HepG2 (cell line): ENCODE measurements at regions not wholly inside any gene's neighbourhood (a gene's known extent, or its start where the extent isn't known, plus 50 kb on each side); places are given as distances from the start of the nearest gene placed in this dataset.

ENCODE experiments used
- ATAC-seq: fragments of 200-7000 bp; cut with Tn5 transposase; 3 replicates; pipeline ENCODE4 v1.9.1; 2020; ENCODE audit warnings: mild to moderate bottlenecking, moderate library complexity
- BruUV-seq: library from RNA; stranded (reverse); fragments of 400-500 nt; replicated peaks from 2 replicates; lab custom pipeline; 2021; lab: Mats Ljungman, UMichigan
- CTCF ChIA-PET: fragments of 300-600 bp; formaldehyde crosslinking; extraction: SDS; loops from one replicate; lab custom pipeline; 2021; ENCODE audit warnings: low total read pairs, inconsistent platforms, low intra/inter-chr PET ratio; lab: Yijun Ruan, JAX
- POLR2A ChIA-PET: fragments of 350-600 bp; sonication (Branson Sonifier 250); formaldehyde crosslinking; loops from one replicate; lab custom pipeline; 2020; ENCODE audit warnings: antibody characterized with exemption, inconsistent platforms; lab: Yijun Ruan, JAX
- DNase-seq: peaks from one replicate; pipeline ENCODE4 v3.0.0-alpha.2; 2015; ENCODE audit warnings: low spot score
- FAIRE-seq: peaks from 3 replicates; lab custom pipeline; 2011; peaks lifted over from hg19 to GRCh38; lab: Jason Lieb, UNC
- H2AFZ ChIP-seq: one replicate; pipeline ENCODE4 v1.6.1; 2011; ENCODE audit warnings: low read length, inconsistent platforms
- H3K27ac ChIP-seq: fragments of 300-600 bp; 3 replicates; pipeline ENCODE4 v1.8.0; 2011; ENCODE audit warnings: mixed run types, mild to moderate bottlenecking, mixed read lengths, low read length, inconsistent platforms; ENCODE audit not compliant: insufficient read depth; ENCODE audit errors: extremely low read length
- H3K27me3 ChIP-seq, 2 experiments: fragments of 200-600 bp in 1 of 2; 2 replicates in 1 of 2; 3 replicates in 1 of 2; pipeline versions ENCODE4 v1.6.0 to v1.8.0; 2011; ENCODE audit warnings: low read length in 2 of 2, mild to moderate bottlenecking in 2 of 2, moderate library complexity in 2 of 2, inconsistent platforms in 1 of 2; ENCODE audit not compliant: insufficient read depth in 2 of 2, control insufficient read depth in 1 of 2
- H3K36me3 ChIP-seq, 2 experiments: fragments of 200-600 bp in 1 of 2; replicated peaks in 1 of 2; 2 replicates in 1 of 2; 3 replicates in 1 of 2; pipeline versions ENCODE4 v1.5.1 to v1.8.0; 2011; ENCODE audit warnings: low read length in 2 of 2, inconsistent platforms in 1 of 2; ENCODE audit not compliant: insufficient read depth in 2 of 2, control insufficient read depth in 1 of 2
- H3K4me1 ChIP-seq: 2 replicates; pipeline ENCODE4 v1.5.1; 2012; ENCODE audit warnings: low read length, inconsistent platforms; ENCODE audit not compliant: insufficient read depth
- H3K4me2 ChIP-seq: 2 replicates; pipeline ENCODE4 v1.6.0; 2011; ENCODE audit warnings: low read depth, low read length, inconsistent platforms
- H3K4me3 ChIP-seq, 3 experiments: fragments of 200-600 bp in 1 of 3; sonication (generic), shearing (Covaris generic) in 1 of 3; replicated peaks in 1 of 3; 2 replicates each; pipeline ENCODE4 v1.5.1; 2011 to 2016; ENCODE audit warnings: low read length in 3 of 3, inconsistent platforms in 2 of 3, low read depth in 2 of 3, mild to moderate bottlenecking in 2 of 3, control low read depth in 1 of 3, mixed read lengths in 1 of 3; ENCODE audit not compliant: insufficient read depth in 1 of 3
- H3K79me2 ChIP-seq: one replicate; pipeline ENCODE4 v1.6.1; 2011; ENCODE audit warnings: low read length, inconsistent platforms; ENCODE audit not compliant: insufficient read depth
- H3K9ac ChIP-seq: 2 replicates; pipeline ENCODE4 v1.6.0; 2011; ENCODE audit warnings: mild to moderate bottlenecking, low read depth, low read length, inconsistent platforms; ENCODE audit not compliant: insufficient read depth
- H3K9me3 ChIP-seq: 2 replicates; pipeline ENCODE4 v1.5.1; 2012; ENCODE audit warnings: mild to moderate bottlenecking, low read length
- H4K20me1 ChIP-seq: 2 replicates; pipeline ENCODE4 v1.6.0; 2011; ENCODE audit warnings: inconsistent platforms, mild to moderate bottlenecking, low read length, moderate library complexity; ENCODE audit not compliant: insufficient read depth
- CREM ChIP-seq, 2 experiments: sonication (generic) in 1 of 2; formaldehyde crosslinking in 1 of 2; IDR thresholded peaks; 2 replicates each; pipeline versions ENCODE4 v1.4.0 to v1.6.1; 2016 to 2020; ENCODE audit warnings: antibody characterized with exemption in 1 of 2, mild to moderate bottlenecking in 1 of 2, missing genetic modification reagents in 1 of 2
- KDM3A ChIP-seq: IDR thresholded peaks from 2 replicates; pipeline ENCODE4 v1.6.1; 2018; ENCODE audit warnings: low read depth, missing compliant biosample characterization
- MYC ChIP-seq: sonication (generic); formaldehyde crosslinking; IDR thresholded peaks from 2 replicates; pipeline ENCODE4 v1.9.0; 2021; ENCODE audit warnings: missing genetic modification reagents, borderline replicate concordance
- NR2F2 ChIP-seq: IDR thresholded peaks from 2 replicates; pipeline ENCODE4 v1.6.1; 2012; ENCODE audit warnings: low read depth, inconsistent platforms, borderline replicate concordance
- RXRA ChIP-seq: sonication (generic); formaldehyde crosslinking; IDR thresholded peaks from 2 replicates; pipeline ENCODE4 v1.5.1; 2020; ENCODE audit warnings: missing genetic modification reagents
- SRSF4 ChIP-seq: fragments of 200-400 bp; formaldehyde crosslinking; IDR thresholded peaks from one replicate; pipeline ENCODE4 v1.6.1; 2018; ENCODE audit warnings: mild to moderate bottlenecking, low read depth, low read length, moderate library complexity; ENCODE audit not compliant: poor library complexity, severe bottlenecking
- ZFAT ChIP-seq: sonication (generic); formaldehyde crosslinking; conservative IDR thresholded peaks from 2 replicates; pipeline ENCODE4 v1.8.1; 2023; ENCODE audit warnings: missing genetic modification reagents, inconsistent platforms
- ZNF556 ChIP-seq: sonication (generic); formaldehyde crosslinking; IDR thresholded peaks from 2 replicates; pipeline ENCODE4 v1.4.0; 2020; ENCODE audit warnings: mild to moderate bottlenecking, missing genetic modification reagents, borderline replicate concordance
- ZNF615 ChIP-seq: sonication (generic); formaldehyde crosslinking; IDR thresholded peaks from 2 replicates; pipeline ENCODE4 v1.5.0; 2020; ENCODE audit warnings: mild to moderate bottlenecking, missing genetic modification reagents, borderline replicate concordance
- ZSCAN30 ChIP-seq: sonication (generic); formaldehyde crosslinking; IDR thresholded peaks from 2 replicates; pipeline ENCODE4 v1.5.0; 2020; ENCODE audit warnings: mild to moderate bottlenecking, missing genetic modification reagents
- WGBS: methylation state at CpG from one replicate; pipeline ENCODE4 v1.1.6; 2017; ENCODE audit warnings: low lambda C conversion rate; 5-methylcytosine and 5-hydroxymethylcytosine counted together
- in situ Hi-C: cut with HindIII; loops from 2 replicates; pipeline ENCODE4 v1.10.0; 2017; ENCODE audit warnings: low pct_unique_long_range_greater_than_20kb; ENCODE audit not compliant: extremely low pct_ligation_motif_present
- intact Hi-C: fragments of 100-400 bp; cut with micrococcal nuclease; formaldehyde crosslinking; loops from one replicate; pipeline ENCODE4 v1.10.0; 2022; ENCODE audit not compliant: unreplicated experiment
- TF ChIP-seq, protein P1 (sequence below): sonication (generic); IDR thresholded peaks from 2 replicates; pipeline ENCODE4 v1.6.1; 2016; ENCODE audit warnings: low read depth, borderline replicate concordance
- TF ChIP-seq, protein P2 (sequence below): sonication (generic); formaldehyde crosslinking; IDR thresholded peaks from 2 replicates; pipeline ENCODE4 v1.9.0; 2022; ENCODE audit warnings: low read depth, missing genetic modification reagents

DNA sequence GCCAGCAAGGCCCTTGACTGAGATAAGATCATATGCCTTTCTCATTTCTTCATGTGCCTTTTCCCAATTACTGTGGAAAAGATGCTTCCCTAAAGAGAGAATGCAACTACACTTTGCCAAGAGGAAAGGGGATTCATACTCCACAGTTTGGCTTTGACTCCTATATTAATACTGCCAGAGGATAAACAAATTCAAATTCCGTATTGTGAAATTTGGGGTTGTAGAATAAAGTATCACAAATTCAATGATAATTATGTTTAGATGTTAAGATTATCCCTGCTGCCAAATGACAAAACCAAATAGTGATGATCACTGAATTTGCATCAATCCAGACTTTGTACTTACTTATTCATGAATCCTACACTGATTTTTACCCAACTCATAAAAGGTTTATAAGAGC lies 88.5 kb upstream of the MNS1 start:
- in situ Hi-C loops = no loop called here
- H3K27me3 ChIP-seq = no peaks in the 10 kb centered on the region
- TF ChIP-seq ZNF556 (CRISPR knock-in tag) (no peak), SRSF4 (no peak), RXRA (CRISPR knock-in tag) (no peak), KDM3A (no peak), NR2F2 (no peak), ZSCAN30 (CRISPR knock-in tag) (no peak), ZNF615 (CRISPR knock-in tag) (no peak), ZFAT (CRISPR knock-in tag) (no peak), CREM (IDR thresholded peaks at IDR 0.05) (no peak), CREM (CRISPR knock-in tag; IDR thresholded peaks at IDR 0.05) (no peak), MYC (CRISPR knock-in tag) (no peak)
- TF ChIP-seq, protein P1, sequence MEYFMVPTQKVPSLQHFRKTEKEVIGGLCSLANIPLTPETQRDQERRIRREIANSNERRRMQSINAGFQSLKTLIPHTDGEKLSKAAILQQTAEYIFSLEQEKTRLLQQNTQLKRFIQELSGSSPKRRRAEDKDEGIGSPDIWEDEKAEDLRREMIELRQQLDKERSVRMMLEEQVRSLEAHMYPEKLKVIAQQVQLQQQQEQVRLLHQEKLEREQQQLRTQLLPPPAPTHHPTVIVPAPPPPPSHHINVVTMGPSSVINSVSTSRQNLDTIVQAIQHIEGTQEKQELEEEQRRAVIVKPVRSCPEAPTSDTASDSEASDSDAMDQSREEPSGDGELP = no peak
- TF ChIP-seq, protein P2, sequence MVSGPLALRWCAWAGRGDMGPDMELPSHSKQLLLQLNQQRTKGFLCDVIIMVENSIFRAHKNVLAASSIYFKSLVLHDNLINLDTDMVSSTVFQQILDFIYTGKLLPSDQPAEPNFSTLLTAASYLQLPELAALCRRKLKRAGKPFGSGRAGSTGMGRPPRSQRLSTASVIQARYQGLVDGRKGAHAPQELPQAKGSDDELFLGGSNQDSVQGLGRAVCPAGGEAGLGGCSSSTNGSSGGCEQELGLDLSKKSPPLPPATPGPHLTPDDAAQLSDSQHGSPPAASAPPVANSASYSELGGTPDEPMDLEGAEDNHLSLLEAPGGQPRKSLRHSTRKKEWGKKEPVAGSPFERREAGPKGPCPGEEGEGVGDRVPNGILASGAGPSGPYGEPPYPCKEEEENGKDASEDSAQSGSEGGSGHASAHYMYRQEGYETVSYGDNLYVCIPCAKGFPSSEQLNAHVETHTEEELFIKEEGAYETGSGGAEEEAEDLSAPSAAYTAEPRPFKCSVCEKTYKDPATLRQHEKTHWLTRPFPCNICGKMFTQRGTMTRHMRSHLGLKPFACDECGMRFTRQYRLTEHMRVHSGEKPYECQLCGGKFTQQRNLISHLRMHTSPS = no peak
- TF ChIP-seq, all 625 proteins: peak for 0
- Histone ChIP-seq H3K9ac (no peak overlapping the region), H3K4me3 (no peak overlapping the region), H3K9me3 (peaks cover 18% of the 10 kb centered on the region), H4K20me1 (no peaks in the 10 kb centered on the region), H3K27ac (no peak overlapping the region), H3K4me2 (no peak overlapping the region), H3K4me1 (no peaks in the 10 kb centered on the region), H3K79me2 (no peaks in the 10 kb centered on the region), H2AFZ (no peak overlapping the region), H3K36me3 (no peaks in the 10 kb centered on the region)
- no peak for DNase-seq
- BruUV-seq = no TSS peak
- 0% methylated on average over 1 of the region's 1 CpG for WGBS
- FAIRE-seq = no peak
- ChIA-PET CTCF (no interaction called here), POLR2A (no interaction called here)
- intact Hi-C loops = no loop called here
- ATAC-seq = no peak
